ENCODE measurements at regions not wholly inside any gene's neighbourhood (a gene's known extent, or its start where the extent isn't known, plus 50 kb on each side); places are given as distances from the start of the nearest gene placed in this dataset.

GRCh38 chr2:103252781-103253180 is 490.9 kb downstream of the TMEM182 start:
- BruUV-seq (replicated peaks): no TSS peak
- dilution Hi-C loops (cut with MboI; ENCODE audit: extremely low pct_ligation_motif_present, low sequenced_read_pairs) (no loop called here), intact Hi-C loops (cut with micrococcal nuclease) (no loop called here)
- no peak for TF ChIP-seq POLR2A (IDR thresholded peaks at IDR 0.05; ENCODE audit: low read depth, low read length)
- TF ChIP-seq, protein P1, sequence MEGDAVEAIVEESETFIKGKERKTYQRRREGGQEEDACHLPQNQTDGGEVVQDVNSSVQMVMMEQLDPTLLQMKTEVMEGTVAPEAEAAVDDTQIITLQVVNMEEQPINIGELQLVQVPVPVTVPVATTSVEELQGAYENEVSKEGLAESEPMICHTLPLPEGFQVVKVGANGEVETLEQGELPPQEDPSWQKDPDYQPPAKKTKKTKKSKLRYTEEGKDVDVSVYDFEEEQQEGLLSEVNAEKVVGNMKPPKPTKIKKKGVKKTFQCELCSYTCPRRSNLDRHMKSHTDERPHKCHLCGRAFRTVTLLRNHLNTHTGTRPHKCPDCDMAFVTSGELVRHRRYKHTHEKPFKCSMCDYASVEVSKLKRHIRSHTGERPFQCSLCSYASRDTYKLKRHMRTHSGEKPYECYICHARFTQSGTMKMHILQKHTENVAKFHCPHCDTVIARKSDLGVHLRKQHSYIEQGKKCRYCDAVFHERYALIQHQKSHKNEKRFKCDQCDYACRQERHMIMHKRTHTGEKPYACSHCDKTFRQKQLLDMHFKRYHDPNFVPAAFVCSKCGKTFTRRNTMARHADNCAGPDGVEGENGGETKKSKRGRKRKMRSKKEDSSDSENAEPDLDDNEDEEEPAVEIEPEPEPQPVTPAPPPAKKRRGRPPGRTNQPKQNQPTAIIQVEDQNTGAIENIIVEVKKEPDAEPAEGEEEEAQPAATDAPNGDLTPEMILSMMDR (IDR thresholded peaks at IDR 0.05; ENCODE audit: extremely low read depth in 1 of 2, insufficient read depth in 1 of 2, low read depth in 1 of 2, low read length in 2 of 2): no peak
- H3K27ac ChIP-seq (ENCODE audit: insufficient read depth, low read depth, low read length): no peak overlapping the region
- H3K27me3 ChIP-seq (ENCODE audit: control insufficient read depth in 2 of 2, insufficient read depth in 2 of 2, low read length in 2 of 2): no peaks in the 10 kb centered on the region
- H3K9ac ChIP-seq (replicated peaks; ENCODE audit: extremely low read depth, insufficient read depth, low read length): no peak overlapping the region
- H3K4me1 ChIP-seq (ENCODE audit: control insufficient read depth, extremely low read depth, insufficient read depth, low read length): no peaks in the 10 kb centered on the region
- H3K79me2 ChIP-seq (ENCODE audit: control insufficient read depth, insufficient read depth, low read length): no peaks in the 10 kb centered on the region
- H2AFZ ChIP-seq (ENCODE audit: low read depth, low read length): no peak overlapping the region
- H3K36me3 ChIP-seq (ENCODE audit: control insufficient read depth in 2 of 2, extremely low read depth in 1 of 2, insufficient read depth in 2 of 2, low read length in 2 of 2): no peaks in the 10 kb centered on the region
- no peak overlapping the region for H3K4me2 ChIP-seq (ENCODE audit: insufficient read depth, low read length)
- H3K9me3 ChIP-seq (replicated peaks; ENCODE audit: control insufficient read depth, insufficient read depth, low read length): peaks cover 7% of the 10 kb centered on the region
- no peak for FAIRE-seq
- CTCF ChIA-PET: no interaction called here
- no peak overlapping the region for H3K4me3 ChIP-seq (replicated peaks in 1 of 3; ENCODE audit: insufficient read depth in 1 of 3, low read depth in 1 of 3, low read length in 3 of 3)
- POLR2A ChIA-PET: no interaction called here
- no peaks in the 10 kb centered on the region for H3K9me1 ChIP-seq (replicated peaks; ENCODE audit: control insufficient read depth, extremely low read depth, insufficient read depth, low read length)
- no peak for DNase-seq (ENCODE audit: low read depth, low spot score)
- no peaks in the 10 kb centered on the region for H4K20me1 ChIP-seq (replicated peaks; ENCODE audit: control insufficient read depth, extremely low read depth, insufficient read depth, low read length)

DNA sequence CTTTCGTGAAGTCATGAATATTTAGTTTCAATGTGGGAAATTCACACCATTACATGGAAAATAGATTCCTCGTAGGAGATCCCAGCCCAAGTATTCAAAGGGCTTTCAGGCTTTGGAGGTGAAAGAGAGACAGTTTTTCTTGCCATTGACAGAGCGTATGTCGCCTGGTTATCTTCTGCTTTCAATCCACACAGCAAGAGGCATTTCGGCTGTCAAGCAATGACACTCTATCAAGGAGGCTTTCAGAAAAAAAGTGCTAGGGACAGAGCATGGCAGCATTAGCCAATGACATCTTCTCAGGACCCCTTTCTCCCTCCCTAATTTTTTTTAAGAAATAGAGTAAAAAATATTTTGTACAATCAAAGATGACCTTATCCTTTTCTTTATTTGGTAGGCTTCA is 492.8 kb downstream of the TMEM182 start:
- BruUV-seq (replicated peaks): no TSS peak
- Histone ChIP-seq H3K27me3 (ENCODE audit: control insufficient read depth in 2 of 2, insufficient read depth in 2 of 2, low read length in 2 of 2) (no peaks in the 10 kb centered on the region), H3K36me3 (ENCODE audit: control insufficient read depth in 2 of 2, extremely low read depth in 1 of 2, insufficient read depth in 2 of 2, low read length in 2 of 2) (no peaks in the 10 kb centered on the region), H2AFZ (ENCODE audit: low read depth, low read length) (no peak overlapping the region), H3K27ac (ENCODE audit: insufficient read depth, low read depth, low read length) (no peak overlapping the region), H3K9me1 (replicated peaks; ENCODE audit: control insufficient read depth, extremely low read depth, insufficient read depth, low read length) (no peaks in the 10 kb centered on the region), H3K4me2 (ENCODE audit: insufficient read depth, low read length) (no peak overlapping the region), H3K9ac (replicated peaks; ENCODE audit: extremely low read depth, insufficient read depth, low read length) (no peak overlapping the region), H3K9me3 (replicated peaks; ENCODE audit: control insufficient read depth, insufficient read depth, low read length) (peaks cover 7% of the 10 kb centered on the region), H4K20me1 (replicated peaks; ENCODE audit: control insufficient read depth, extremely low read depth, insufficient read depth, low read length) (no peaks in the 10 kb centered on the region), H3K79me2 (ENCODE audit: control insufficient read depth, insufficient read depth, low read length) (no peaks in the 10 kb centered on the region), H3K4me3 (replicated peaks in 1 of 3; ENCODE audit: insufficient read depth in 1 of 3, low read depth in 1 of 3, low read length in 3 of 3) (no peak overlapping the region), H3K4me1 (ENCODE audit: control insufficient read depth, extremely low read depth, insufficient read depth, low read length) (no peaks in the 10 kb centered on the region)
- ChIA-PET POLR2A (no interaction called here), CTCF (no interaction called here)
- FAIRE-seq (no peak), DNase-seq (ENCODE audit: low read depth, low spot score) (no peak)
- TF ChIP-seq, protein P1 (IDR thresholded peaks at IDR 0.05; ENCODE audit: extremely low read depth in 1 of 2, insufficient read depth in 1 of 2, low read depth in 1 of 2, low read length in 2 of 2): no peak
- TF ChIP-seq MYC (IDR thresholded peaks at IDR 0.05; ENCODE audit: low read depth, low read length) (no peak), POLR2AphosphoS5 (IDR thresholded peaks at IDR 0.05; ENCODE audit: insufficient read depth, low read depth, low read length) (no peak), GATA2 (IDR thresholded peaks at IDR 0.05; ENCODE audit: insufficient read depth, insufficient read length, low read depth, low read length) (no peak), JUN (IDR thresholded peaks at IDR 0.05; ENCODE audit: borderline replicate concordance, insufficient read depth, insufficient read length, low read depth) (no peak), EZH2 (IDR thresholded peaks at IDR 0.05; ENCODE audit: borderline replicate concordance, low read depth, low read length, severe bottlenecking) (no peak), FOS (IDR thresholded peaks at IDR 0.05; ENCODE audit: borderline replicate concordance, insufficient read depth, low read length) (no peak), POLR2A (IDR thresholded peaks at IDR 0.05; ENCODE audit: low read depth, low read length) (no peak)
- TF ChIP-seq, protein P2, sequence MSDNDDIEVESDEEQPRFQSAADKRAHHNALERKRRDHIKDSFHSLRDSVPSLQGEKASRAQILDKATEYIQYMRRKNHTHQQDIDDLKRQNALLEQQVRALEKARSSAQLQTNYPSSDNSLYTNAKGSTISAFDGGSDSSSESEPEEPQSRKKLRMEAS (IDR thresholded peaks at IDR 0.05; ENCODE audit: insufficient read depth, insufficient read length): no peak
- intact Hi-C loops (cut with micrococcal nuclease): no loop called here
- dilution Hi-C loops (cut with MboI; ENCODE audit: extremely low pct_ligation_motif_present, low sequenced_read_pairs): no loop called here

Data from endothelial cell of umbilical vein (primary cell).